Smooth muscle cell (in vitro differentiated cells): ENCODE measurements at regions not wholly inside any gene's neighbourhood (a gene's known extent, or its start where the extent isn't known, plus 50 kb on each side); places are given as distances from the start of the nearest gene placed in this dataset.

ENCODE experiments used
- DNase-seq: peaks from one replicate; lab custom pipeline; 2025; ENCODE audit not compliant: unreplicated experiment; lab: John Stamatoyannopoulos, UW
- H2AFZ ChIP-seq: fragments of 200-600 bp; sonication (generic); 2 replicates; pipeline ENCODE4 v1.6.0; 2016; ENCODE audit warnings: antibody characterized with exemption, low read depth, mild to moderate bottlenecking
- H3F3A ChIP-seq: fragments of 200-600 bp; sonication (generic); 2 replicates; pipeline ENCODE4 v1.6.0; 2017; ENCODE audit warnings: antibody characterized with exemption, low read depth
- H3K27ac ChIP-seq: fragments of 200-600 bp; sonication (generic); 2 replicates; pipeline ENCODE4 v1.5.1; 2016; ENCODE audit warnings: low read depth, mild to moderate bottlenecking
- H3K27me3 ChIP-seq: fragments of 200-600 bp; sonication (generic); 2 replicates; pipeline ENCODE4 v1.6.1; 2016; ENCODE audit warnings: low read depth, mild to moderate bottlenecking
- H3K36me3 ChIP-seq: fragments of 200-600 bp; sonication (generic); 2 replicates; pipeline ENCODE4 v1.5.1; 2016; ENCODE audit warnings: low read depth
- H3K4me1 ChIP-seq: fragments of 200-600 bp; sonication (generic); 2 replicates; pipeline ENCODE4 v1.5.1; 2016; ENCODE audit warnings: low read depth
- H3K4me2 ChIP-seq: fragments of 200-600 bp; sonication (generic); 2 replicates; pipeline ENCODE4 v1.6.0; 2016; ENCODE audit warnings: mild to moderate bottlenecking
- H3K4me3 ChIP-seq: fragments of 200-600 bp; sonication (generic); 2 replicates; pipeline ENCODE4 v1.5.1; 2016; ENCODE audit warnings: mild to moderate bottlenecking
- H3K79me2 ChIP-seq: fragments of 200-600 bp; sonication (generic); 2 replicates; pipeline ENCODE4 v1.6.0; 2016; ENCODE audit warnings: low read depth, mild to moderate bottlenecking
- H3K9ac ChIP-seq: fragments of 200-600 bp; sonication (generic); 2 replicates; pipeline ENCODE4 v1.6.0; 2016; ENCODE audit warnings: low read depth
- H3K9me3 ChIP-seq: fragments of 200-600 bp; sonication (generic); replicated peaks from 2 replicates; pipeline ENCODE4 v1.5.1; 2016; ENCODE audit warnings: low read depth
- H4K20me1 ChIP-seq: fragments of 200-600 bp; sonication (generic); 2 replicates; pipeline ENCODE4 v1.6.0; 2016; ENCODE audit warnings: low read depth
- WGBS: methylation state at CpG from one replicate; pipeline ENCODE4 v1.1.7; 2016; ENCODE audit warnings: low lambda C conversion rate; 5-methylcytosine and 5-hydroxymethylcytosine counted together
- TF ChIP-seq, protein P1 (sequence below): fragments of 200-600 bp; sonication (generic); IDR thresholded peaks from 2 replicates; pipeline ENCODE4 v1.5.1; 2017; ENCODE audit warnings: borderline replicate concordance, mild to moderate bottlenecking, antibody characterized with exemption; ENCODE audit not compliant: insufficient read depth, poor library complexity, severe bottlenecking

DNA sequence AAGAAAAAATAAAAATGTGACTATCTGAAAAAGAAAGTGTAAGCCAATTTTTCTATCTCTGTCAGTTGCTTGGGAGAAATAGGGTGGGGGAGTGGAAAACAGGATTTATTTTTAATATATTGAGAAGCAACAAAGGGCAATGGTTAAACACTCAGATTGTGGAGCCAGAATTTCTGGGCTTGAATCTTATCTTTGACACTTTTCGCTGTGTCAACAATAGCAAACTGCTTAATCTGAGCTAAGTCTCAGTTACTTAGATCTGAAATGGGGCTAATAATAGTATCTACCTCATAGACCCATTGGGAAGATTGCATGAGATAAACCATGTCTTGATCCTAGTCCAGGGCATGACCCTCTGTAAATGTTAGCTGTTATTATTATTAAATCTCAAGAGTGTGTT lies 468.1 kb downstream of the ADGRL2 start:
- WGBS: 85% methylated on average over 1 of the region's 1 CpG
- TF ChIP-seq, protein P1, sequence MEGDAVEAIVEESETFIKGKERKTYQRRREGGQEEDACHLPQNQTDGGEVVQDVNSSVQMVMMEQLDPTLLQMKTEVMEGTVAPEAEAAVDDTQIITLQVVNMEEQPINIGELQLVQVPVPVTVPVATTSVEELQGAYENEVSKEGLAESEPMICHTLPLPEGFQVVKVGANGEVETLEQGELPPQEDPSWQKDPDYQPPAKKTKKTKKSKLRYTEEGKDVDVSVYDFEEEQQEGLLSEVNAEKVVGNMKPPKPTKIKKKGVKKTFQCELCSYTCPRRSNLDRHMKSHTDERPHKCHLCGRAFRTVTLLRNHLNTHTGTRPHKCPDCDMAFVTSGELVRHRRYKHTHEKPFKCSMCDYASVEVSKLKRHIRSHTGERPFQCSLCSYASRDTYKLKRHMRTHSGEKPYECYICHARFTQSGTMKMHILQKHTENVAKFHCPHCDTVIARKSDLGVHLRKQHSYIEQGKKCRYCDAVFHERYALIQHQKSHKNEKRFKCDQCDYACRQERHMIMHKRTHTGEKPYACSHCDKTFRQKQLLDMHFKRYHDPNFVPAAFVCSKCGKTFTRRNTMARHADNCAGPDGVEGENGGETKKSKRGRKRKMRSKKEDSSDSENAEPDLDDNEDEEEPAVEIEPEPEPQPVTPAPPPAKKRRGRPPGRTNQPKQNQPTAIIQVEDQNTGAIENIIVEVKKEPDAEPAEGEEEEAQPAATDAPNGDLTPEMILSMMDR: no peak
- Histone ChIP-seq H4K20me1 (no peaks in the 10 kb centered on the region), H3K36me3 (no peaks in the 10 kb centered on the region), H3K9ac (no peak overlapping the region), H3K4me3 (no peak overlapping the region), H3K27ac (no peak overlapping the region), H2AFZ (no peak overlapping the region), H3K9me3 (no peaks in the 10 kb centered on the region), H3K79me2 (no peaks in the 10 kb centered on the region), H3K27me3 (no peaks in the 10 kb centered on the region), H3K4me2 (no peak overlapping the region), H3F3A (no peaks in the 10 kb centered on the region), H3K4me1 (no peaks in the 10 kb centered on the region)
- no peak for DNase-seq

DNA sequence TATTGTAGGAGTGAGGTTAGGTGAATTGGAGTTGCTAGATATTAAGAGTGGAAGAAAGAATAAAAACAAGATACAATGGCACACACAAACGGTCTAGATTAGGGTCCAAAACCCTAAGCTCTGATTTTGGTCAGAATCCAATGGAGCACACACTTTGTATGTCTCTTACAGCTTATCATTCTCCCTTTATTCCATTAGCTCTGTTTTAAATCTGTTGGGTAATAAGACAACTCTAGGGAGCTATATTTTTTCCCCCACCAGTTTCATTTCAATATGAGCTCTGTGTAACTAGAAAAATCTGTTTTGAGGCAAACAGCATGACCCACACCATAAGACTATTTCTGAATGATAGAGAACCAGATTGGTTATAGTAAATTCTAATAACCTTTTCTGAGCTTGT lies 465.6 kb downstream of the ADGRL2 start:
- WGBS: 76% methylated on average over 1 of the region's 1 CpG
- no peaks in the 10 kb centered on the region for H3K9me3 ChIP-seq
- no peak overlapping the region for H2AFZ ChIP-seq
- TF ChIP-seq, protein P1: no peak
- H3K79me2 ChIP-seq: no peaks in the 10 kb centered on the region
- no peaks in the 10 kb centered on the region for H3K36me3 ChIP-seq
- no peaks in the 10 kb centered on the region for H3F3A ChIP-seq
- H3K4me2 ChIP-seq: no peak overlapping the region
- H3K27ac ChIP-seq: no peak overlapping the region
- no peak for DNase-seq
- no peak overlapping the region for H3K9ac ChIP-seq
- H3K27me3 ChIP-seq: no peaks in the 10 kb centered on the region
- H4K20me1 ChIP-seq: no peaks in the 10 kb centered on the region
- no peaks in the 10 kb centered on the region for H3K4me1 ChIP-seq
- H3K4me3 ChIP-seq: no peak overlapping the region

DNA sequence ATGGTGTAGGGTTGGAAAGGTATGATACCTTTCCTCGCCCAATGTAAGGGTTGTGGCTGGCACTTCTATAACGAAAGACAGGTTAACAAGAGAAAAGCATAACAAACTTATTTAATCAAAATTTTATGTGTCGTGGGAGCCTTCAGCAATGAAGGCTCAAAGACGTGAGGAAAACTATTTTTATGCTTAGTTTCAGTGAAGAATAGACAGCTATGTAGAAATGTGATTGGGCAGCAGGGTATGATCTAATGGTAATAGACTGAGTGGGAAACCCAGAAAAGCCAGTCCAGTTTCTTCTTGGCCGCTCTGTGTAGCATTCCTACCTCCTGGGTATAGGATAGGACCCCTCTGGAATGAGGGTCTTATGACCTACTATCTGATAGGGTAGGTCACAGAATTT lies 464.7 kb downstream of the ADGRL2 start:
- Histone ChIP-seq H3K27ac (no peak overlapping the region), H3K9ac (no peak overlapping the region), H4K20me1 (no peaks in the 10 kb centered on the region), H2AFZ (no peak overlapping the region), H3K4me1 (no peaks in the 10 kb centered on the region), H3K27me3 (no peaks in the 10 kb centered on the region), H3K9me3 (no peaks in the 10 kb centered on the region), H3K36me3 (no peaks in the 10 kb centered on the region), H3K4me3 (no peak overlapping the region), H3F3A (no peaks in the 10 kb centered on the region), H3K4me2 (no peak overlapping the region), H3K79me2 (no peaks in the 10 kb centered on the region)
- WGBS: 90% methylated on average over 5 of the region's 5 CpGs
- TF ChIP-seq, protein P1: no peak
- no peak for DNase-seq

DNA sequence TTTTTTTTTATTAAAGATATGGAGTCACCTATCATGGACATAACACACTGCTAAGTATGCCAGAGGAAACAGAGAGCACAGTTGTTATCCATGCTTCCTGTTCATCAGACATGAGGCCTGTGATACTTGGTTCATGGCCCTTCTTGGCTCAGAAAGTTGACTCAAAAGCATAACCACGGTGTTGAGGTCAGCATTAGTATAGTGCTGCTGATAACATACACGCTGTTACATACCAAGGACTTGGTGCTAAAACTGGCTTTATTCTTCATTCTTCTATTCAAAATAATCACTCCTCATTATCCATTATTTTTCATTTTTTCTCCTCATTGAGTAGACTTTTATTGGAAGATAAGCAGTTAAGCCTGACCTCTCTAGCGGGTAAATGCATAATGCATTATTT lies 464.1 kb downstream of the ADGRL2 start:
- Histone ChIP-seq H3K4me2 (no peak overlapping the region), H2AFZ (no peak overlapping the region), H3K9ac (no peak overlapping the region), H4K20me1 (no peaks in the 10 kb centered on the region), H3F3A (no peaks in the 10 kb centered on the region), H3K9me3 (no peaks in the 10 kb centered on the region), H3K27ac (no peak overlapping the region), H3K4me1 (no peaks in the 10 kb centered on the region), H3K4me3 (no peak overlapping the region), H3K36me3 (no peaks in the 10 kb centered on the region), H3K27me3 (no peaks in the 10 kb centered on the region), H3K79me2 (no peaks in the 10 kb centered on the region)
- DNase-seq: no peak
- TF ChIP-seq, protein P1: no peak
- 65% methylated on average over 3 of the region's 3 CpGs for WGBS
